Keratinocyte (primary cell): ENCODE measurements at regions not wholly inside any gene's neighbourhood (a gene's known extent, or its start where the extent isn't known, plus 50 kb on each side); places are given as distances from the start of the nearest gene placed in this dataset.

Source experiments
- EZH2 ChIP-seq: IDR thresholded peaks from one replicate; pipeline ENCODE4 v1.6.1; 2012; ENCODE audit warnings: inconsistent platforms, mild to moderate bottlenecking, low read length, moderate library complexity
- TF ChIP-seq, protein P1 (sequence below), 3 experiments: IDR thresholded peaks in 1 of 3; conservative IDR thresholded peaks in 1 of 3; optimal IDR thresholded peaks in 1 of 3; 2 replicates in 2 of 3; 3 replicates in 1 of 3; pipeline versions ENCODE3 to v1.5.1; 2011; ENCODE audit warnings: low read length in 3 of 3, mild to moderate bottlenecking in 3 of 3, moderate library complexity in 2 of 3, control low read depth in 1 of 3, inconsistent platforms in 1 of 3; ENCODE audit not compliant: insufficient read depth in 2 of 3; ENCODE audit errors: extremely low read depth in 1 of 3

DNA sequence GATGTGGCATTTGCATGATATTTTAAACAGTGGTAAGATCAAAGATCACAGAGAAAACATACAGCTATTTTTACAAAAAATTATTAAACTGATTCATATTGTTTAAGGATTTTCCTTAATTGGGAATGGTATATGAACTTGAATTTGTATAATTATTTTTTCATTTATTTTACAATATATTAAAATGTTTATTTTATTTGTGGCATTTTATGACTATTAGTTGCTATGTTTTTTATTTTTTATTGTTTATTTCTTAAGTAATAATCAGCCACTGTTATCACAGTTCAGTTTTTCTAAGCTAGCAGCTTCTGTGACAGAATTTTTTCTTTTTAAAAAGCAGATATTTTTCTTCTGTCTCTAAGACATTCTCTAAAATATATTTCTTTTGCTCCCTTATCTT lies 387.0 kb upstream of the KHDRBS2 start:
- TF ChIP-seq, protein P1, sequence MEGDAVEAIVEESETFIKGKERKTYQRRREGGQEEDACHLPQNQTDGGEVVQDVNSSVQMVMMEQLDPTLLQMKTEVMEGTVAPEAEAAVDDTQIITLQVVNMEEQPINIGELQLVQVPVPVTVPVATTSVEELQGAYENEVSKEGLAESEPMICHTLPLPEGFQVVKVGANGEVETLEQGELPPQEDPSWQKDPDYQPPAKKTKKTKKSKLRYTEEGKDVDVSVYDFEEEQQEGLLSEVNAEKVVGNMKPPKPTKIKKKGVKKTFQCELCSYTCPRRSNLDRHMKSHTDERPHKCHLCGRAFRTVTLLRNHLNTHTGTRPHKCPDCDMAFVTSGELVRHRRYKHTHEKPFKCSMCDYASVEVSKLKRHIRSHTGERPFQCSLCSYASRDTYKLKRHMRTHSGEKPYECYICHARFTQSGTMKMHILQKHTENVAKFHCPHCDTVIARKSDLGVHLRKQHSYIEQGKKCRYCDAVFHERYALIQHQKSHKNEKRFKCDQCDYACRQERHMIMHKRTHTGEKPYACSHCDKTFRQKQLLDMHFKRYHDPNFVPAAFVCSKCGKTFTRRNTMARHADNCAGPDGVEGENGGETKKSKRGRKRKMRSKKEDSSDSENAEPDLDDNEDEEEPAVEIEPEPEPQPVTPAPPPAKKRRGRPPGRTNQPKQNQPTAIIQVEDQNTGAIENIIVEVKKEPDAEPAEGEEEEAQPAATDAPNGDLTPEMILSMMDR (optimal IDR thresholded peaks at IDR 0.05 in 1 of 3, IDR thresholded peaks at IDR 0.05 in 1 of 3, conservative IDR thresholded peaks at IDR 0.05 in 1 of 3; ENCODE audit: extremely low read depth in 1 of 3, insufficient read depth in 2 of 3, low read length in 3 of 3) = no peak
- TF ChIP-seq EZH2 = no peak
